Left lung (tissue), 4 donors: ENCODE measurements at regions not wholly inside any gene's neighbourhood (a gene's known extent, or its start where the extent isn't known, plus 50 kb on each side); places are given as distances from the start of the nearest gene placed in this dataset.

Experiments
- ATAC-seq: fragments of 200-7000 bp; cut with Tn5 transposase; one replicate; pipeline ENCODE4 v1.9.1; 2020; ENCODE audit warnings: moderate library complexity
- DNase-seq, 4 donors: peaks; one replicate each; pipeline ENCODE4 v3.0.0-alpha.2; 2013 to 2020
- H3K27ac ChIP-seq, 2 donors: fragments of 200-600 bp; sonication (generic) in 1 of 2; one replicate each; pipeline versions ENCODE4 v1.5.0 to v1.8.0; 2020 to 2021
- H3K27me3 ChIP-seq, 2 donors: fragments of 200-600 bp; sonication (generic) in 1 of 2; one replicate each; pipeline versions ENCODE4 v1.5.0 to v1.8.0; 2020 to 2021
- H3K36me3 ChIP-seq, 2 donors: fragments of 200-600 bp; sonication (generic) in 1 of 2; one replicate each; pipeline versions ENCODE4 v1.5.0 to v1.8.0; 2020 to 2021
- H3K4me1 ChIP-seq, 2 donors: fragments of 200-600 bp; one replicate each; pipeline ENCODE4 v1.8.0; 2021
- H3K4me3 ChIP-seq, 2 donors: fragments of 200-600 bp; sonication (generic) in 1 of 2; one replicate each; pipeline versions ENCODE4 v1.5.0 to v1.8.0; 2020 to 2021; ENCODE audit warnings: mild to moderate bottlenecking in 1 of 2
- H3K9me3 ChIP-seq, 2 donors: fragments of 200-600 bp; sonication (generic) in 1 of 2; one replicate each; pipeline versions ENCODE4 v1.5.0 to v1.8.0; 2020 to 2021
- CTCF ChIP-seq, 2 donors: fragments of 200-600 bp; sonication (generic) in 1 of 2; IDR thresholded peaks; one replicate each; pipeline versions ENCODE4 v1.5.0 to v1.8.0; 2021; ENCODE audit warnings: antibody characterized with exemption in 2 of 2
- intact Hi-C, 2 donors: fragments of 100-400 bp; cut with DNase I; formaldehyde crosslinking; loops; one replicate each; pipeline versions ENCODE4 v1.11.2 to v1.14.2; 2022
- donor health status: DM: no; HTN: yes; CAD: no.
- donor health status: DM: no; HTN: no; CAD: no.

- no peak for ATAC-seq
- H3K4me1 ChIP-seq = peaks cover 0 to 4% of the 10 kb centered on the region in 2 donors
Measured at GRCh38 chr5:123868881-123869280, 356.9 kb downstream of the CSNK1G3 start.

GRCh38 chr5:123868267-123868666, 356.3 kb downstream of the CSNK1G3 start:
- Histone ChIP-seq H3K4me1 (peaks cover 0 to 4% of the 10 kb centered on the region in 2 donors), H3K27ac (no peak overlapping the region), H3K9me3 (no peaks in the 10 kb centered on the region), H3K27me3 (no peaks in the 10 kb centered on the region), H3K36me3 (no peaks in the 10 kb centered on the region), H3K4me3 (no peak overlapping the region)
- TF ChIP-seq CTCF (IDR thresholded peaks at IDR 0.05) = no peak
- no peak for DNase-seq
- ATAC-seq = no peak
- intact Hi-C loops = no loop called here

More at GRCh38 chr5:123868881-123869280, 356.9 kb downstream of the CSNK1G3 start:
- Histone ChIP-seq H3K27ac (no peak overlapping the region), H3K27me3 (no peaks in the 10 kb centered on the region), H3K4me3 (no peak overlapping the region), H3K36me3 (no peaks in the 10 kb centered on the region), H3K9me3 (no peaks in the 10 kb centered on the region)
- no peak for TF ChIP-seq CTCF (IDR thresholded peaks at IDR 0.05)
- intact Hi-C loops = no loop called here
- DNase-seq = no peak

- TF ChIP-seq CTCF (IDR thresholded peaks at IDR 0.05) = no peak
- DNase-seq (no peak), ATAC-seq (no peak)
- Histone ChIP-seq H3K27me3 (no peaks in the 10 kb centered on the region), H3K4me3 (no peak overlapping the region), H3K4me1 (no peaks in the 10 kb centered on the region), H3K9me3 (no peaks in the 10 kb centered on the region), H3K36me3 (no peaks in the 10 kb centered on the region), H3K27ac (no peak overlapping the region)
- intact Hi-C loops = no loop called here
Measured at GRCh38 chr5:123865641-123866040, 353.7 kb downstream of the CSNK1G3 start.

- Histone ChIP-seq H3K9me3 (no peaks in the 10 kb centered on the region), H3K4me3 (no peak overlapping the region), H3K27me3 (no peaks in the 10 kb centered on the region), H3K4me1 (no peaks in the 10 kb centered on the region), H3K36me3 (no peaks in the 10 kb centered on the region), H3K27ac (no peak overlapping the region)
- ATAC-seq (no peak), DNase-seq (no peak)
- intact Hi-C loops = no loop called here
- TF ChIP-seq CTCF (IDR thresholded peaks at IDR 0.05) = no peak
Measured at GRCh38 chr5:123864578-123864977, 352.6 kb downstream of the CSNK1G3 start.

GRCh38 chr5:123858938-123859337, 347.0 kb downstream of the CSNK1G3 start:
- no peak for ATAC-seq
- peak in 2 of 4 donors; percentile 82 to 84 for DNase-seq
- Histone ChIP-seq H3K36me3 (no peaks in the 10 kb centered on the region), H3K4me1 (no peaks in the 10 kb centered on the region), H3K4me3 (no peak overlapping the region), H3K27me3 (no peaks in the 10 kb centered on the region), H3K9me3 (no peaks in the 10 kb centered on the region), H3K27ac (no peak overlapping the region)
- TF ChIP-seq CTCF (IDR thresholded peaks at IDR 0.05) = no peak
- intact Hi-C loops = no loop called here
